SH-SY5Y (cell line): ENCODE measurements at regions not wholly inside any gene's neighbourhood (a gene's known extent, or its start where the extent isn't known, plus 50 kb on each side); places are given as distances from the start of the nearest gene placed in this dataset.

Experiments
- GATA2 ChIP-seq: IDR thresholded peaks from 2 replicates; pipeline ENCODE4 v1.6.1; 2011; ENCODE audit warnings: mild to moderate bottlenecking, low read depth, low read length
- GATA3 ChIP-seq: IDR thresholded peaks from 2 replicates; pipeline ENCODE4 v1.6.1; 2011; ENCODE audit warnings: low read depth, mild to moderate bottlenecking, low read length, moderate library complexity

DNA sequence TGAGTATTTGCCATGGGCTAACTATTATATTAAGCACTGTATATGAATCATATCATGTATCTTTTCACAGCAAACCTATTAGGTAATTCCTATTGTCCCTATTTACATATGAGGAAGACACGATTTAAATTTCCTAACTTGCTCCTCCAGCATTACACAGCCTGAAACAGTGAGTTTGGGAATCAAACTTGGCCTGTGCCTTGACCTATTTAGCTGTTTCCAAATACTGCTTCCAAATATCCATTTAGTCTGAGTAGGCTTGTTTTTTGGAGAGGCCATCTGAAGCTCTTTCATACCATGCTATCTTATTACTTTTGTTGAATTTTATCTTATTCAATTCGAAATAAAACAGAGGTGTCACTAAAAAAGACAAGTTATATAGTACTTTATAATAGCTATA lies 447.3 kb upstream of the MPDZ start:
- TF ChIP-seq GATA3 = no peak
- TF ChIP-seq GATA2 = no peak
